Dermis blood vessel endothelial cell (primary cell): ENCODE measurements at regions not wholly inside any gene's neighbourhood (a gene's known extent, or its start where the extent isn't known, plus 50 kb on each side); places are given as distances from the start of the nearest gene placed in this dataset.
A peak's percentile ranks its signal among the peaks of the same experiment; 100 is the strongest.
"Not testable (repeated sequence)": the region's sequence is repeated elsewhere in the genome, so short reads cannot be mapped to it uniquely, and the experiment has no call there.

Experiments
- DNase-seq: peaks from one replicate; pipeline ENCODE4 v3.0.0; 2010

DNA sequence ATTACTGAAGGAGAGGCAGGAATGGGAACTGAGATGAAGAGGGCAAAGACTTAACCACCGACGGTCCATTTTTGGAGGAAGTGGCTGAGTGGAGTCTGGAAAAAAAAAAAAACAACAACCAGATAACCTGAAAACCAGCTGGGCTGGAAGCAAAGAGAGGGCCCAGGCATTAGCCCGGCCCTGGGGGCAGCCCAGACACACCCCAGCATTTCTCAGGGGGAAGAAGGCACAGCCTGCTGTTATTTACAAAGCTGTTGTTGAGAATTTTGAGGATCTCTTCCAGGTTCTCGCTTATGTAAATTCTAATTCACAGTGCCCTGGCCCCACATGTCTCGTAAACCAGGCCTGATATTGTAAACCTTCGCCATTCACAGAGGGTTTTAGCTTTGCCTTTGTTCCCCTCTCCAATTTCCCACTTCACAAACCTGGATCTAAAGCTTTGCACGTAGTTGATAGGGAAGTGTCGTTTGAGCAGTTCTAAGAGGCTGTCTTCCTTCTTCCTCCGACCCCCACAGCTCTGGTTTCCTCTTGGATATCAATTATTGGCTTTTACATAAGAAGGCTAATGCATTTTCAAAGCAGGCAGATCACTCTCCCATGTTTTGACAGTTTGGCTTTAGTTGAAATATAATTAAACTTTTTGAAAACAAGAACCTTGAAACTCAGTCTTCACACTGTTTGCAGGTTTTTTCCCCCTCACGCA, 161.8 kb upstream of the IRF2BP2 start:
- no peak for DNase-seq

GRCh38 chr1:234770924-234771540, 161.1 kb upstream of the IRF2BP2 start:
- DNase-seq = no peak

DNA sequence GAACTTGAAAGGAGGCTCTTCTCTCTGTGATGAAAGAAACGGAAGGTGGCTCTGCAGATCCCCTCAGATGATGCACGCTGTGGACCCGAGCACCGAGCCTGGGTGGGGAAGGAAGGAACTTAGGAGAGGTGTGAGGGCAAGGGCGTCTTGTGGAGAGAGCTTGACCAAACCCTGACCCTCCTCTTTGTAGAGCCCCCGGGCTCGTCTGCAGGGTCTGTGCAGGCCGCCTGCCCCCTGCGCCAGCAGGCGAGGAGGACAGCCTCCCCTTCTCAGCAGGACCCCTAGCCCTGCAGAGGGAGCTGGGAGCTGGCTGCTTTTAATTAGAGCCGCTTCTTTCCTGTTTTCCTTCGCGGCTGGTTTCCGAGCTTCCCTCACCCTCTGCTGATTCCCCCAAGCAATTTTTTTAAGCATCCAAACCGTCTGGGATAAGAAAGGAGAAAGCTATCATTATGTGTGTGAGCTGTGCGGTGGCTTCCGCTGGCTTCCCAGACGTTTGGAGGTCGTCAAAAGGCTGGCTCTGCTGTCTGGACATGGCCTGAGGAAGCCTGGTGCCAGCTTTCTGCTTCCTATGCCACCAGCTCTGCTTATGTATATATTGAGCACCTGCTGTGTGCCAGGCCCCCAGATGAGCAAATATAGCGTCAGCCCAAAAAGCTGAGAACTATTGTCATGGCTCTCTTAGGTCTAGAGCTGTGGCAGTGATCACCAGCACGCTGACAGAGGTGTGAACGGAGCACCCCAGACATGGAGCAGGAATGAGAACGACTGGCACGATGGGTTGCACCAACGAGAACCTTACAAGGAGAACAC, 160.2 kb upstream of the IRF2BP2 start:
- no peak for DNase-seq

DNA sequence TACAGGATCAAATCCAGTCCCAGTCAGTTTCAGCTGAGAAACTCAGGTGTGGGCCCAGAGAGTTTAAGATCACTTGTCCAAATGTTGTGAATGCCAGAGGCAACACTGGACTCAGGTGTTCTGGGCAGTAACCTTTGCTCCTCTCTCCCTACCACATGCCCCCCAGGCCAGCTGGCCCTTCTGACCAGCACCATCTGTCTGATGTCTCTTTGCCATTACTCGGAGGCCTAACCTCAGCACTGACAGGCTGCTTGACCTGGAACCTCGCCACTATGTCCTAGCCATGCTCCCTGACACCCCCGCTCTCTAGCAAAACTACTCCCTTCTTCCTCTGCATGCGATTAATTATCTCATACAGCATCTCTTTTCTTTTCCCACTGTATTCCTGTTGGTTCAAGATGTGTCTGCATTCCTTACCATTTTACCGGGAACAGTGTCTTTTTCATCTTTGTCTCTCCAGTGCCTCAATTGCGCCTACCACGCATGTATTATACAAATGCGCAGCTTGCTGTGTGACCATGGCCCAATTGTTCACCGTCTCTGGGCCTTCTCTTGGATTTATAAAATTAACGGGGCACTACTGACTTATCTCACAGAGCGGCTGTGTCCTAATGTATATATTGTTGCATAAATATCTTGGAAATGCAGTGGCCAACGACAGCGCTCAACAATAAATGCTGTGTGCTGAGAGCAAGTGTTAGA, 159.5 kb upstream of the IRF2BP2 start:
- no peak for DNase-seq

DNA sequence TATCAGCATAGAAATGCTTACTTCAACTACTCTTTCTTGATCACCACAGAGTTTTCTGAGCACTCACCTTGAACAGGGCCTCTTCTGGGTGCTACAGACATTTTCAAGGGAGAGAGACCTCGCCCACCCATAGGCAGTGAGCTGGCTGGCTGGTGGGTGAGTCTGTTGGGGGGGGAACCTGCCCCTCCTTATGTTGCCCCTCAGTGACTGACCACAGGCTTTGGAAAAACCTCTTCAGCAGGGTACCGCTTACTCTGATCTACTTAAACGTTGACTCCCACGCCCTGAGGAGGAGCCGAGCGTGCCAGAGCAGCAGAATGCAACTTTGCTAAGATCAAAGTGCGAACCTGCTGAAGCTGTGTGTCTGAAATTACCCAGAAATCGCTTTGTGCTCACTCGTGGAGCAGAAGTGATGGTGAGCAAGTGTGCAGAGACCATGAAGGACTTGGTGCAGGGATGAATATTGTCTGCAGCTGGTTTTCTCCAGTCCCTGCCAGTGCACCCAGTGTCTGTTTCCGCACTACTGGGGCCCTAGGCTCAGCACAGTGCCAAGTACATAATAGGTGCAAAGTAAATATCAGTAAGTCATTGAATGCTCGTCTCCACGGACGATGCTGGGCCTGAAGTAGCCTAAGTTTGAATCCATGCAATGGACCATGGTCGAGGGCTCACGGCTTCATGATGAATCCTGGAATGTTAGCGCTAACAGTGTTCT, 158.7 kb upstream of the IRF2BP2 start:
- no peak for DNase-seq

DNA sequence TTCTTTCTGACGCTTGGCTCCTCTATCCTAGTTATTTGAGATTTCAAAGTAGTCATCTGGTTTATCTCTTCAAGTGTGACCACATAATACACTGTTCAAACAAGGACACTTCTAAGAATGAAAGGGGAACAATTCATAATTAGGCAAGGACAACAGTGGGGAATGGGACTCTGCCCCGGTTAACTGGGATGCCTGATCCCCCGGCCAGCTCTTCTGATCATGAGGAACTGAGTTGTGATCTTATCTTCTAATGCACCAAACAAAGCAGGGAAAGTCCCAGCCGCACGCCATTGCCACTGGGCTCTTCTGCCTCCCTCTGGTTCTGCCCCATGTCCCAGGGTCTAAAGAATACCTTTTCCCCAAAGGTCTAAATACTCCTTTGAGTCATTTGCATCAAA, 158.2 kb upstream of the IRF2BP2 start:
- no peak for DNase-seq

DNA sequence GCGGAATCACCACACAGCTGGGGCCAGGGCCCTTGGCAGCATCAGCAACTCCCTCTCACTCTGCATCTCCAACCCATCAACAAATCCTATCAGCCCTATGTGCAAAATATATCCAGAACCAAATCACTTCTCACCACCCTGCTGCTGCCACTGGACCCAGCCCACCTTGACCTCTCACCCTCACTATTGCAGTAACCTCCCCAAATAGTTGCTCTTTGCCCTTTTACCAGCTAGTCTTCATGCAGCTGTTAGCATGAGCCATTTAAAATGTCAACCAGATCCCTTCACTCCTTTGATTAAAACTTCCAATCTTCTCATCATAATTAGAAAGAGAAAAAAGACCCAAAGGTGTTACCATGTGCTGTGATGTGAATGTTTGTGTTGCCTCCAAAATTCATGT, 155.7 kb upstream of the IRF2BP2 start:
- no peak for DNase-seq

DNA sequence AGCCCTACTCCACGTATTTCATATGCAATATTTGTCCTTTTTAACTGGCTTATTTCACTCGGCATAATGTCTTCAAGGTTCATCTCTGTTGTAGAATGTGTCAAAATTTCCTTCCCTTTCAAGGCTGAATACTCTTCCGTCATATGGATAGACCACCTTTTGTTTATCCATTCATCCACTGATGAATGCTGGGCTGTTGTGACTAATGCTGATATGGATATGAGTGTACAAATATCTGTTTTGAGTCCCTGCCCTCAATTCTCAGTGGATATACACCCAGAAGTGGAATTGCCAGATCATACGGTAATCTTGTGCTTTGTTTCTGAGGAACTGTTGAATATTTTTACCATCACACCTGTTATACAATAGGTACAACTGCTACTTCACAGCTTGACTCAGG, 155.2 kb upstream of the IRF2BP2 start:
- DNase-seq = no peak

GRCh38 chr1:234763910-234764309, 153.9 kb upstream of the IRF2BP2 start:
- DNase-seq = no peak

- DNase-seq = no peak
Measured at GRCh38 chr1:234763367-234763766, 153.4 kb upstream of the IRF2BP2 start.

DNA sequence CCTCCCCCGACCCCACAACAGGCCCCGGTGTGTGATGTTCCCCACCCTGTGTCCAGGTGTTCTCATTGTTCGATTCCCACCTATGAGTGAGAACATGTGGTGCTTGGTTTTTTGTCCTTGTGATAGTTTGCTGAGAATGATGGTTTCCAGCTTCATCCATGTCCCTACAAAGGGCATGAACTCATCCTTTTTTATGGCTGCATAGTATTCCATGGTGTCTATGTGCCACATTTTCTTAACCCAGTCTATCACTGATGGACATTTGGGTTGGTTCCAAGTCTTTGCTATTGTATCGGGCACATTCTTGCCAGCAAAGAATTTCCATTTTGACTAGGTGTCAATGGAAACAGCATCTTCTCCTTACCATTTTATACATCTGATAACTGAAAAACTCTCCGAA, 152.1 kb upstream of the IRF2BP2 start:
- not testable (repeated sequence) for DNase-seq

- peak; percentile 17 for DNase-seq
Measured at GRCh38 chr1:234760303-234760723, 150.3 kb upstream of the IRF2BP2 start.

- no peak for DNase-seq
Measured at GRCh38 chr1:234759888-234760287, 149.9 kb upstream of the IRF2BP2 start.

GRCh38 chr1:234758851-234759250, 148.9 kb upstream of the IRF2BP2 start:
- no peak for DNase-seq

DNA sequence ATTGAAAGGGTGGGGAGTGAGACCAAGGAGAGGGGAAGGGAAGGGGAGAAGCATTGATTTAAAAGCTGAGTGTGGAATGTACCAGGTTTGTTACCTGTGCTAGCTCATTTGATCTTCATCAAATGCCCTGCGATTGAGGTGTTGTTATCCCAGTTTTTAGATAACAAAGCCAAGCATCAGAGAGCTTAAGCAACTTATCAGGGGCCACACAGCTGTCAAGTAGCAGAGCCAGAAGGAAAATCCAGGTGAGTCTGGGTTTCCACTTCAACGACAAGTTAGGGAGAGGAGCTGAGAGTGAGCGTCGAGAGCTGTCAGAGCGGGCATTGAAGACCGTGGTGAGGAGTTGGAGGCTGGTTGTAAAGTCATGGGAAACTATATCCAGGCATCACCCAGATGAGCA, 146.9 kb upstream of the IRF2BP2 start:
- no peak for DNase-seq

GRCh38 chr1:234756066-234756774, 146.2 kb upstream of the IRF2BP2 start:
- no peak for DNase-seq

DNA sequence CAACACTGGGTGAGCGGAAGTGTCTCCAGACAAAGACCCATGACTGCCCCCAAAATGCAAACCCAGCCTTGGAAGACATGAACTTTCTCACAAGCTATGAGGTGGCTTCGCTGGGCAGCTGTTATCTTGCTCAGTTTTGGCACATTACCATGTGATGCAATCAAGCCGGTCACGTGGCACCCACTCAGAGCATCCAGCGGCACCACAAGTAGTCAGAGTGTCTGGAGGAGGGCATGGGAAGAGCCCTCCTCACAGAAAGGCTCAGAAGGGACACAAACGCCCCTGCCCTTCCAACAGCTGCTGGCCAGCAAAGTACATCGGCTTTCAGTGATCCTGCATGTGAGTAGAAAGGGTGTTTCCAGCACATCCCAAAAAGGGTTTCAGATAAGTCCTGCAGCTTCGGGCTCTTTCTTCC, 145.5 kb upstream of the IRF2BP2 start:
- no peak for DNase-seq

- no peak for DNase-seq
Measured at GRCh38 chr1:234753979-234754378, 144.0 kb upstream of the IRF2BP2 start.

DNA sequence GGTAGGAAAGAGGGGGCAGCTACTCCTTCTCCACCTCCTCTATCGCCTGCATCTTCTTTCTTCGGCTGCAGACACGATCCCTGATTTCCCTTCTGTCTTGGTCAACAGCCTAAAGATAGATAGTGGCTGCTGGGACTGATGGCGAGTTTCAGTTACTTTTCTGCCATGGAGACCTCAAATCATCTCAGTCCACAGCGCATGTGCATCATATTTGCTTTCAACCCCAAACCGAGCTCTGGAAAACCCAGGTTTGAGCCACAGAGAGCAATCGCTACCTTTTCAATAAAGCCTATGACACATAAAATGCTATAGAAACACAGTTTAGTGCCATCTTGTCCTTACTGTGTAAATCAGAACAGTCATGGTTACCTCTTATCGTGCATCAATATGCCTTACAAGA, 142.9 kb upstream of the IRF2BP2 start:
- no peak for DNase-seq

DNA sequence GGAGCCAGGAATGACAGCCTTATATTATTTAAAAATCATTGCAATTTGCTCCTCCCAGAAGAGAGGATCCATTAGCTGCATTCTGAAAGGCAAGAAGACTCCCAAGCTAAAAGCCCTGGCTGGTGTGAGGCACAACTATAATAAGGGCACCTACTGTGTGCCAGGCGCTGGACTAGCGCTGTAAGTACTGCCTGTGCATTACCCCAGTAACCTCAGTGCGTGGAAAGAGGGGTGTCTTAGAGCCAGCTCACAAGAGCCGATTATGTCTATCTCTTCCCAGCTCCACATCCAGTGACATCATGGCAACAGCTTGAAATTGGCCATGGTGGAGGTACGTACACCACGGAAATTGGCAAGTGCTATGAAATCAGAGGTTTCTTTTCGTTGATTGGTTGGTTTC, 141.7 kb upstream of the IRF2BP2 start:
- DNase-seq = no peak

GRCh38 chr1:234750922-234751627, 141.1 kb upstream of the IRF2BP2 start:
- DNase-seq = no peak
